GM23338 (cell line): ENCODE measurements at regions not wholly inside any gene's neighbourhood (a gene's known extent, or its start where the extent isn't known, plus 50 kb on each side); places are given as distances from the start of the nearest gene placed in this dataset.

Experiments
- ATAC-seq: fragments of 200-7000 bp; cut with Tn5 transposase; 3 replicates; pipeline ENCODE4 v1.9.1; 2020
- DNase-seq: peaks from one replicate; pipeline ENCODE4 v3.0.0-alpha.2; 2015; ENCODE audit warnings: low spot score
- H2AFZ ChIP-seq: fragments of 200-600 bp; sonication (generic); 2 replicates; pipeline ENCODE4 v1.8.0; 2016; ENCODE audit warnings: antibody characterized with exemption, mild to moderate bottlenecking, moderate library complexity
- H3F3A ChIP-seq: fragments of 200-600 bp; sonication (generic); replicated peaks from 2 replicates; pipeline ENCODE4 v1.8.0; 2017; ENCODE audit warnings: antibody characterized with exemption, mixed run types, low read depth
- H3K27ac ChIP-seq: fragments of 200-600 bp; sonication (generic); 2 replicates; pipeline ENCODE4 v1.6.1; 2016; ENCODE audit warnings: low read depth
- H3K27me3 ChIP-seq: fragments of 200-600 bp; sonication (generic); 2 replicates; pipeline ENCODE4 v1.8.0; 2016; ENCODE audit warnings: mild to moderate bottlenecking, mixed run types, moderate library complexity; ENCODE audit not compliant: insufficient read depth
- H3K36me3 ChIP-seq: fragments of 200-600 bp; sonication (generic); 2 replicates; pipeline ENCODE4 v1.8.0; 2016; ENCODE audit warnings: mild to moderate bottlenecking; ENCODE audit not compliant: insufficient read depth
- H3K4me1 ChIP-seq: fragments of 200-600 bp; sonication (generic); 2 replicates; pipeline ENCODE4 v1.8.0; 2016; ENCODE audit warnings: mild to moderate bottlenecking, moderate library complexity; ENCODE audit not compliant: insufficient read depth
- H3K4me2 ChIP-seq: fragments of 200-600 bp; sonication (generic); 2 replicates; pipeline ENCODE4 v1.7.1; 2017; ENCODE audit warnings: mixed run types
- H3K4me3 ChIP-seq: fragments of 200-600 bp; sonication (generic); 2 replicates; pipeline ENCODE4 v1.6.1; 2016; ENCODE audit warnings: mixed run types
- H3K79me2 ChIP-seq: fragments of 200-600 bp; sonication (generic); replicated peaks from 2 replicates; pipeline ENCODE4 v1.8.0; 2017; ENCODE audit warnings: mild to moderate bottlenecking; ENCODE audit not compliant: insufficient read depth
- H3K9me2 ChIP-seq: fragments of 200-600 bp; sonication (generic); 2 replicates; pipeline ENCODE4 v1.8.0; 2017; ENCODE audit not compliant: insufficient read depth
- H4K20me1 ChIP-seq: fragments of 200-600 bp; sonication (generic); replicated peaks from 2 replicates; pipeline ENCODE4 v1.8.0; 2017; ENCODE audit warnings: mild to moderate bottlenecking; ENCODE audit not compliant: insufficient read depth
- H3K27ac Mint-ChIP-seq: 2 replicates; pipeline ENCODE4 v1.8.0; 2020; ENCODE audit warnings: inconsistent platforms, mild to moderate bottlenecking, moderate library complexity, mixed read lengths
- H3K27me3 Mint-ChIP-seq: 3 replicates; pipeline ENCODE4 v1.8.0; 2022; ENCODE audit warnings: low read depth, mild to moderate bottlenecking, moderate library complexity, mixed read lengths, inconsistent platforms; ENCODE audit not compliant: insufficient read depth, poor library complexity
- H3K36me3 Mint-ChIP-seq: 3 replicates; pipeline ENCODE4 v1.8.0; 2021; ENCODE audit warnings: low read depth, mild to moderate bottlenecking, inconsistent platforms, moderate library complexity, mixed read lengths
- H3K4me1 Mint-ChIP-seq: 3 replicates; pipeline ENCODE4 v1.8.0; 2020; ENCODE audit warnings: mild to moderate bottlenecking, inconsistent platforms, mixed read lengths
- H3K4me3 Mint-ChIP-seq: 3 replicates; pipeline ENCODE4 v1.8.0; 2021; ENCODE audit warnings: moderate library complexity, mild to moderate bottlenecking, inconsistent platforms, mixed read lengths
- H3K9me3 Mint-ChIP-seq: 3 replicates; pipeline ENCODE4 v1.8.0; 2020; ENCODE audit warnings: moderate library complexity, mild to moderate bottlenecking, inconsistent platforms, mixed read lengths
- CTCF ChIP-seq, 2 experiments: fragments of 200-600 bp in 1 of 2; sonication (generic) in 1 of 2; conservative IDR thresholded peaks; 2 replicates each; pipeline versions ENCODE4 v1.5.1 to v1.6.1; 2016 to 2017; ENCODE audit warnings: antibody characterized with exemption in 2 of 2, low read depth in 2 of 2, mild to moderate bottlenecking in 2 of 2, moderate library complexity in 1 of 2
- ETS1 ChIP-seq: IDR thresholded peaks from 2 replicates; pipeline ENCODE4 v1.6.1; 2016; ENCODE audit warnings: antibody characterized with exemption
- EZH2 ChIP-seq: fragments of 200-600 bp; sonication (generic); IDR thresholded peaks from one replicate; pipeline ENCODE4 v1.8.0; 2017; ENCODE audit warnings: antibody characterized with exemption, mild to moderate bottlenecking, low read depth; ENCODE audit not compliant: unreplicated experiment
- EZH2phosphoT487 ChIP-seq: fragments of 200-600 bp; sonication (generic); IDR thresholded peaks from one replicate; pipeline ENCODE4 v1.8.1; 2018; ENCODE audit warnings: antibody characterized with exemption; ENCODE audit not compliant: unreplicated experiment
- JUNB ChIP-seq: IDR thresholded peaks from one replicate; pipeline ENCODE4 v1.6.1; 2016; ENCODE audit warnings: antibody characterized with exemption; ENCODE audit not compliant: unreplicated experiment
- ZNF331 ChIP-seq: fragments of 250-450 bp; sonication (Bioruptor Pico); IDR thresholded peaks from 2 replicates; pipeline ENCODE4 v1.5.0; 2020; ENCODE audit warnings: low read depth, mild to moderate bottlenecking, moderate library complexity
- ZNF462 ChIP-seq: fragments of 250-450 bp; sonication (Bioruptor Pico); IDR thresholded peaks from 2 replicates; pipeline ENCODE4 v1.5.0; 2020; ENCODE audit warnings: mild to moderate bottlenecking, moderate library complexity

GRCh38 chr4:140266958-140267568, 106.4 kb upstream of the SCOC start:
- Histone ChIP-seq H3K4me1 (peaks cover 10% of the 10 kb centered on the region), H4K20me1 (no peaks in the 10 kb centered on the region), H3K4me3 (no peak overlapping the region), H3K27ac (no peak overlapping the region), H2AFZ (peak overlapping the region; percentile 93), H3K79me2 (no peaks in the 10 kb centered on the region), H3F3A (no peaks in the 10 kb centered on the region), H3K36me3 (no peaks in the 10 kb centered on the region), H3K4me2 (no peak overlapping the region), H3K9me2 (0 out of 2 replicates have a peak, but pooled peaks cover 3% of the 10 kb centered on the region), H3K27me3 (no peaks in the 10 kb centered on the region)
- peak in 1 of 2 experiments; percentile 18; a peak in 1 of 4 replicates for TF ChIP-seq CTCF (conservative IDR thresholded peaks at IDR 0.05; ENCODE audit: low read depth in 2 of 2)
- no peak for TF ChIP-seq ZNF331 (CRISPR knock-in tag)
- no peak for TF ChIP-seq ETS1
- TF ChIP-seq EZH2phosphoT487 = no peak
- no peak for TF ChIP-seq ZNF462 (CRISPR knock-in tag)
- TF ChIP-seq EZH2 = no peak
- no peak for TF ChIP-seq JUNB
- Mint-ChIP-seq H3K27ac (no peak overlapping the region), H3K4me1 (peaks cover 16% of the 10 kb centered on the region), H3K36me3 (no peaks in the 10 kb centered on the region), H3K27me3 (peaks cover 6% of the 10 kb centered on the region), H3K4me3 (no peak overlapping the region), H3K9me3 (no peaks in the 10 kb centered on the region)
- DNase-seq (no peak), ATAC-seq (no peak; the same call in 1 of the 3 replicates)
